T follicular helper cell (primary cell): ENCODE measurements at regions not wholly inside any gene's neighbourhood (a gene's known extent, or its start where the extent isn't known, plus 50 kb on each side); places are given as distances from the start of the nearest gene placed in this dataset.
"Not testable (repeated sequence)": the region's sequence is repeated elsewhere in the genome, so short reads cannot be mapped to it uniquely, and the experiment has no call there.

ENCODE experiments used
- DNase-seq: peaks from one replicate; pipeline ENCODE4 v3.0.0-alpha.2; 2020; ENCODE audit warnings: low read depth

DNA sequence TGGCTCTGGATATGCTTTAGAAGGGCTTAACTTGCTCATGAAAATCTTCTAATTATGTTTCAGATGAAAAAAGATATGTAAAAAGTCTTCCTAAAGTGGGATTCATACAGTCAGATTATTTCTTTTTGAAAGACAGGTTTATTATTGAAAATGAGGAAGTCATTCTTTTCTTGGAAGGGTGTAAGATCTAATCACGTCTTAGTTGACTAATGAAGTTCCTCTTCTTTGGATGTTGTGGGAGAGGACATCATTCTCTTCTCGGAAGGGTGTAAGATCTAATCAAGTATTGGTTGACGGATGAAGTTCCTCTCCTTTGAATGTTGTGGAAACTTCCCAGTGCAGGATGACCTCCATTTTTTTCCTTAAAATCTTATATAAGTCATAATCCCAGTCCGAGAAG is 74.9 kb downstream of the ALG10 start:
- DNase-seq, result no peak

DNA sequence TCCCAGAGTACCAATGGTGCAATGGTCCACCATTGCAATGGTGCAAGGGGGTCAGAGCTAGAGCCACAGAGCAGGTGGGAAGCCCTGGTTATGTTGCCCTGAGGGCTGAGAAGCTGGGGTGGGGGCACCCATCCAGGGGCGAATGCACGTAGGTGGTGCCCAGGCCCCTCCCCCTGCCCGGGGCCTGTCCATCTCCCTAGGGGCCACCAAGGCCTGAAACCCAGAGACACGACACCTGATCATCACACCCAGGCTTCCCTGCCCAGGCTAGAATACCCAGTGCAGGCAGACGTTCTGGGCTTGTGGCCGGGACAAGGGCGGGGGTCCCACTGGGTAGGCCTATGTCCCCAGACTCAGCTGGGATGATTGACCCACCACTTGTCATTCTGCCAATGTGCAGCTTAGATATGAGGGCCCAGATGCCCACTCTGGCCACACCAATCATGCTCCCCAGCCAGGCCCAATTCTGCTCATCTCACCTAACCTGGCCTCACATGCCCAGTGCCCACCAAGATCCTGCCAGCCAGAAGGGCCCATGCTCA is 83.2 kb downstream of the ALG10 start:
- no peak for DNase-seq

- no peak for DNase-seq
These were observed 83.9 kb downstream of the ALG10 start for GRCh38 chr12:34106172-34106571.

DNA sequence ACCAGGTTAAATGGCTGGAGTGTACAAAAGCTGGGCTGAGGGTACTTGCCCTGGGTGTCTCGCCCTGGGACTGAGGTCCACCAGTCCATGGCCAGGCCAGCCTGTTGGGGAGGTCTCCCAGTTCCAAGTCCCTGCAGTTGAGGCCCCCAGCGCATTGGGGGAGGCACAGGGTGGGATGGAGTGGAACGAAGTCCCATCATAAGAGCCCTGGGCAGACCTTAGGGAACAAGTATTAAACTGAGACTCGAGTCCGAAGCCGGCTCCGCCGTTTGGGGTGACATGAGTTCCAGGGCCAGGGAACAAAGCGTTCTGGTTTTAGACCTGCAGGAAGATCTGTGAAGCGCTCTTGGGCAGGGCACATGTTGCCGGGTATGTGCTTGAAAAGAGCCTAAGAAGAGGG is 84.7 kb downstream of the ALG10 start:
- no peak for DNase-seq

DNA sequence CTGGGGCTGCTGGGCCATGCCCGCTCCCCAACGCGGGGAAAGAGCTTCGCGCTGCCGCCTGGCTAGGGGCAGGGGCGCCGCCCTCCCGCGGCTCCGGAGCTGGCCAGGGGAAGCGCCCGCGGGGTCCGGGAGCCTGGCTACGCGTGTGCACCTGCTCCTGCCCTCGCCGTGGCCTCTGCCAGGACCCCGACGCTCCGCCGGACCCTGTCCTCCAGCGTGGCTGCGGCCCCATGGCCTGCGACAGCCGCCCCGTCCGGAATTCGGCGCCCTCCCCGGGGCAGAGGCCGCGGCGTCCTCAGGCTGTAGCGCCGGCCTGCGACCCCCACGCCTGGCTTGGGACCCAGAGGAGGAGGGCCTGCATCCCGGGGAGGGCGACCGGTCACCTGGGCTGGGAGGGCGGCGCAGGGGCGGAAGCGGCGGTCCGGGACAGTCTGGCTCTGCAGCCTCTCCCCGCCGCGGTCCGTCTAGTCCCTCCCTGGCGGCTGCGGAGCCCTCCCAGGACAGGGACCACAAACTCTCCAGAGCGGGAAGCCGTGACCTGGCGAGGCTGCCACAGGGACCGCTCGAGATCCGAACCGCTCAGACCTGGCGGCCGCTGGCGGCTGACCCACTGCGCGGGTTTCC is 85.6 kb downstream of the ALG10 start:
- no peak for DNase-seq

GRCh38 chr12:34108405-34108803 is 86.1 kb downstream of the ALG10 start:
- DNase-seq, result no peak

- no peak for DNase-seq
These were observed 86.7 kb downstream of the ALG10 start for GRCh38 chr12:34108967-34109366.

DNA sequence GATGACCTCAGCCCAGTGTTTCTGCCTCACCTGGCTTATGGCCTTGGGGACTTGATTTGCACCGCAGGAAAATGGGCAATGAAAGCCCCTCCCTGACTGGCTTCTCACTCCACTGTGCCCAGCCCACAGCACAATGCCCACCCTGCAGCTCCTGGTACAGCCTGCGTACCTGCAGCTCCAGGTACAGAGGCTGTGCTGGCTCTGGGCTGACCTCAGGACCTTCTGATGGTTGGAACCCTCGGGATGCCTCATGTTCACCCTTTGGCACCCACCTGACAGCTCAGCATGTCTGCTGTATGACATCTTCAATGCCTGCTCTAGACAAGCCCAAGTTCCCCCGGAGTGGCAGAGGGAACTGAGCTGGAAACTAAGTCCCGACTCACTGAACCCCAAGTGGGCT is 87.1 kb downstream of the ALG10 start:
- DNase-seq, result no peak

DNA sequence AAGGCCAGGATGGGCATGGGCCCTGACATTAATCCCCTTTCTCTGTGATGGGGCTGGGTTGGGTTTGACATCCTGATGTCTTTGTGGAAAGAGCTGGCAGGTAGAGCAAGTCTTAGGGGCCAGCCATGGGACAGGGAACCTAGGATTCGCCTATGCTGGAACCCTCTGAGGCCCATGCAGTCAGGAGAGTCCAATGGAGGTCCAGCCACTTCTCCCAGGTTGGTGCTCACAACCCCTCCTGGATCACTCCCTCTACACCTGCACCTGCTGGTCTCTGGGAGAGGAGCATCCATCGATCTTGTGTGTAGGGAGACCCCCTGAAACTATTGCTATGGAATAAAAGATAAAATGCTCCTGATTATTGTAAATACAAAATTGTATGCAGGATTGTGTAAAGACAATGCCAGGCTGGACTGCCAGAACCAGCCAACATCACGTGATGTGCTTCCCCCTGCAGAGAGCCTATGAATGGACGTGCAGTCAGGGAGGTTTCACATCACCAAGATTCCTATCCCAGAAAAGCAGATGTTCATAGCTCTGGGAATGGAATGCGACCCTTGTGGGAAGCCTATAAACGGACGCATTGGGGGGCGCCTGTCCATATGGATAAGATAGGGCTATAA is 87.7 kb downstream of the ALG10 start:
- DNase-seq, result not testable (repeated sequence)

- DNase-seq, result no peak
These were observed 97.1 kb downstream of the ALG10 start for GRCh38 chr12:34119366-34119765.

DNA sequence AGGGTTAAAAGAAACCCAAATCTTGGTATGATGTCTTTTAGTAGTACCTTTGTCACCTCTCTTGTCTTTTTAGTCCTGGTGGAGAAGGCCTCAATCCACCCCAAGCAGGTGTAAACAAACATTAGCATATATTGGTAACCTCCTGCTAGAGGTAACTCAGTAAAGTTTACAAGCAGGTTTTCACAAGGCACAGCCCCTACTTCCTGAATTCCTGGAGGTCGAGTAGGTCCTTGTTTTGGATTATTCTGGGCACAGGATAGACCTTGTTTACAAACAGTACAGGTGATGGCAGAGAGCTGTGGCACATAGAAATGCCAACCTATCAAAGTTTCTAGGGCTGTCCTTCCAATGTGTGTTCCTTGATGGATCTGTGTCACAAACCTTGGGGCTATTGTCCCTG is 99.1 kb downstream of the ALG10 start:
- no peak for DNase-seq

GRCh38 chr12:34123092-34123491 is 100.8 kb downstream of the ALG10 start:
- peak; percentile 20 for DNase-seq

DNA sequence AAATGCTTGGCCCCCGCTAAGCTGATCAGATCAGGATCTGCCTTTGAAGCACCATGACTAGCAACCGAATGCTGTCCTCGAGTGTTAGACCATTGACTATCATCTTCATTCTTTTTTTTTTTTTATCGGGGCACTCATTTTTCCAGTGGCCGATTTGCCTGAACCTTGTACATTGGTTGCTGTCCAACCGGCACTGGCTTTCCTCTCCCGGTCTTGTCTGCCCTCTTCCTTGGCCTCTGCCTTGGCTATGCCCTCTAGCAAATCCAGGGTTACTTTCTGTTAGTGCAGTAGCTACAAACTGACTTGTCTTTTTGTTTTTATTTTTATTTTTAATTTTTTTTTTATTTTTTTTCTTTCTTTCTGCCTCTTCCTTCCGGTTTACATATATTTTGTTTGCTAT is 102.3 kb downstream of the ALG10 start:
- DNase-seq, result no peak

GRCh38 chr12:34126239-34126641 is 103.9 kb downstream of the ALG10 start:
- no peak for DNase-seq

DNA sequence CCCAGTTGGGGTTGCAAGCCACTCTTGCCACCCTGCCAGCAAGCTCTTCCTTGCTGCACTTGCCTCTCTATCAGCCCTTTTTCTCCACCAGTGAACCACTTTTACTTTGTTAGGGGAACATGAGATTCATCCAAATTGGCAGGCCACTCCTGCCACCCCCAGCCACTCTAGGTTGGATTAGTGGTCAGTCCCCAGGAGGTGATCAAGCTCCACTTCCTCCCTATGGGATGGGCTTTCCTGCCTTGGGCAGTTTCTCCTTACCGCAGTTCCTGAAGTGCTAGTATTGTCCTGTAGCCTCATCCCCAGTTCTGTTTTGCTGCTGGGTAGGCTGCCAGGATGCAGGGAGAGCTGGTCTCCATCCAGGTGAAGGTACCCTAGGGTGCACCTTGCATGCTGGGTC is 104.5 kb downstream of the ALG10 start:
- DNase-seq, result no peak

DNA sequence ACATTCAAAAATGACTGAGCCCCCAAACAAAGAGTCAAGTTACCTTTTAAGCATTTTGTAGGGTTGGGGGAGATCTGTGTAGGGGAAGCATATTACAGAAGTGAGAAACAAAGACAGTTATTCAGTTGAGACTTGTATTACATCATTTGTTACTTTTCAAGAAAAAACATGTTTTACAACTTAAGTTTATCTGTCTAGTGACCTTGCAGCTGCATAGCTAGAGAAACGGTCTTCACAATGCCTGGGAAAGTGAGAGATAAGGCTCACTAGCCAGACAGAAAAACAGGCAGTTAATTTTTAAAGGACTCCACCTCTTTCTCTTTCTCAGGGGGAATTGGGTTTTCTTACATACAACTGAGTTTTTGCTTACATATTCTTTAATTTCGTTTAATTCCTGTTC is 105.1 kb downstream of the ALG10 start:
- DNase-seq, result not testable (repeated sequence)

- no peak for DNase-seq
These were observed 120.1 kb downstream of the ALG10 start for GRCh38 chr12:34142430-34142829.

DNA sequence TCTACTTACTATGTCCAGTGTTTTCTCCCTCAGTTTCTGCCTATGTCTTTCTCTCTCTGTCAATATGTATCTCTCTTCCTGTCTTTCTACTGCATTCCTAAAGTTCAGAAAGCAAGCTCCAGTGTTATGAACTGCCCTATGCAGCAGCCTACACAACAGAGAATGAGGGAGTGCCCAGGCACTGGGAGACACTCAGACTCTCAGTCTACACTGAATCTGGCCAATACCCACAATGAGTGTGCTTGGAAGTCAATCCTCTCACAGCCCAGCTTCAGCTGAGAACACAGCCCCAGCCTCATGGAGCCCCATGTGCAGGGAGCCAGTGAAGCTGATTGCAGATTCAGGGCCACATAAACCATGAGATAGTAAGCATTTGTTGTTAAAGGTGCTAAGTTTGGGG is 128.7 kb downstream of the ALG10 start:
- DNase-seq, result no peak

- no peak for DNase-seq
These were observed 141.1 kb downstream of the ALG10 start for GRCh38 chr12:34163443-34163842.

- no peak for DNase-seq
These were observed 144.2 kb downstream of the ALG10 start for GRCh38 chr12:34166427-34167060.

DNA sequence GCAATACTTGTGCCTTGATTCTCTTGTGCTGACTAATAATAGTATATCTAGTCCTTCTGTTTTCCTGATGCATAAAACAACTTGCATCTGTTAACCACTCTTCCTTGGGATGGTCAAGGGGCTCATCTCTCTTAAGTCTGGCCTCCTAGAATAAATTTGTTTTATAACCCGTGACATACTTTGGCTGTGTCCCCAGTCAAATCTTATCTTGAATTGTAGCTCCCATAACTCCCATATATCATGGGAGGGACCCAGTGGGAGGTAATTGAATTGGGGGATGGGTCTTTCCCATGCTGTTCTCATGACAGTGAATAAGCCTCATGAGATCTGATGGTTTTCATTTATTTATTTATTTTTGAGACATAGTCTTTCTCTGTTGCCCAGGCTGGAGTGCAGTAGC is 146.2 kb downstream of the ALG10 start:
- not testable (repeated sequence) for DNase-seq

DNA sequence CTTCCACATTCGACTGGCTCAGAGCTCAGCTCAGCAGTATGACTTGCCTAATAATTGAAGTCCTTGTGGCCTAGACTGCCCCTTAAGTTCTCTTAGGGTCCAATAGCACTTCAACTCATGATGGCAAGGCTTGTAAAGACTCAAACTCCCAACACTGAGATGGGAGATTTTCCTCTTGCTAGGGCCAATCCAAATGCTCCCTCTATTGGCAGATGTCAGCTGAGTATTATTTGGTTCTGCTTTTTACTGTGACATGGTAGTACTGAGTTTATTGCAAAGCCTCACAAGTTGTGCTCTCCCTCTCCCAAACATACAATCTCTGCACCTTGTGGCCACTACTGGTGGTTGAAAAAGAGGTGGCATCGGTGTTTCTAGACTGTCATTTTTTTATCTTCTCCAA is 164.2 kb downstream of the ALG10 start:
- DNase-seq, result no peak

DNA sequence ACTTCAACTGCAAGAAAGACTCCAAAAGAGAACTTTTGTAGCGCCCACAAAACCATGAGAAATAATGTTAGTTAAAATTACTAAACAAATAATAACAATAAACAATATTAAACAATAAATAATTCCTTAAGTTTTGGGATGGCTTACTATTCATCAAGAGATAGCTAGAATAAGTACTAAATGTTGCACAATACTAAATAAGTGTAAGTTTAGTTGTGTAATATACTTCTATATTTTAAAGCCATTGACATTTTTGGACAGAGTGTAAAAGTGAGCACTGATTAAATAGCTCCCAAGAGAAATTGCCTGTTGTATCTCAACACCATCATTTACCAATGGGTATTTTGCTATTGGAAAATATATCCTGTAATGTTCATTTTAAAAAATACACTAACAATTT is 166.7 kb downstream of the ALG10 start:
- no peak for DNase-seq
